SH-SY5Y (cell line): ENCODE measurements at regions not wholly inside any gene's neighbourhood (a gene's known extent, or its start where the extent isn't known, plus 50 kb on each side); places are given as distances from the start of the nearest gene placed in this dataset.

Source experiments
- GATA2 ChIP-seq: IDR thresholded peaks from 2 replicates; pipeline ENCODE4 v1.6.1; 2011; ENCODE audit warnings: mild to moderate bottlenecking, low read depth, low read length
- GATA3 ChIP-seq: IDR thresholded peaks from 2 replicates; pipeline ENCODE4 v1.6.1; 2011; ENCODE audit warnings: low read depth, mild to moderate bottlenecking, low read length, moderate library complexity

DNA sequence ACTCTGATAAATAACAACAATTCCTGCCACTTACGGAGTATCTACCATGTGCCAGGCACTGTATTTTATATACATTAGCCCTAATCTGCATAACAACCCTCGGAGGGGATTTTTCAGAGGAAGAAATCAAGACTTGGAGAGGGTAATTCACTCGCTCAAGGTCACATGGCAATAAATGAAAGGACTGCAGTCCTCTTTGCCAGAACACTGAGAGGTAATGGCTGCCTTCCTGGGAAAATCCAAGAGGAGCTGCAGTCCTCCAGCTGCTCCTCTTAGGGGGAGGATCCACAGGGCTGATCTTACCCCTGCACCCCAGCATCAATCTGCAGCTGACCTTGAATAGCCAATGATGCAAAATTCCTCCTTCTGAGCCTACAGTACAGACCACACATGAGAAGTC is 114.1 kb upstream of the RPL38 start:
- TF ChIP-seq GATA3 (no peak), GATA2 (no peak)
